Breast epithelium (tissue), 3 donors: ENCODE measurements at regions not wholly inside any gene's neighbourhood (a gene's known extent, or its start where the extent isn't known, plus 50 kb on each side); places are given as distances from the start of the nearest gene placed in this dataset.

Experiments
- CTCF ChIP-seq, 3 donors: fragments of 450-650 bp; IDR thresholded peaks; one replicate each; pipeline ENCODE4 v1.5.1; 2016 to 2017; ENCODE audit warnings: antibody characterized with exemption in 3 of 3, mild to moderate bottlenecking in 3 of 3, moderate library complexity in 3 of 3
- POLR2AphosphoS5 ChIP-seq, 3 donors: sonication (generic); formaldehyde crosslinking; IDR thresholded peaks; one replicate each; pipeline ENCODE4 v1.6.1; 2017; ENCODE audit warnings: antibody characterized with exemption in 3 of 3

GRCh38 chr6:144390886-144391285, 105.8 kb downstream of the UTRN start:
- TF ChIP-seq CTCF (IDR thresholded peaks at IDR 0.05) (no peak), POLR2AphosphoS5 (IDR thresholded peaks at IDR 0.05) (no peak)
